Uterus (tissue), 3 donors: ENCODE measurements at regions not wholly inside any gene's neighbourhood (a gene's known extent, or its start where the extent isn't known, plus 50 kb on each side); places are given as distances from the start of the nearest gene placed in this dataset.

Experiments used
- DNase-seq, 2 donors: peaks; one replicate each; pipeline ENCODE4 v3.0.0-alpha.2; 2019 to 2020
- H3K27ac ChIP-seq, 2 donors: fragments of 200-600 bp; sonication (generic); 1 replicate in 1 of 2; 2 replicates in 1 of 2; pipeline ENCODE4 v1.5.1; 2016 to 2018
- H3K27me3 ChIP-seq, 2 donors: fragments of 200-600 bp; sonication (generic); one replicate each; pipeline ENCODE4 v1.5.1; 2018 to 2019; ENCODE audit warnings: control low read depth in 1 of 2
- H3K36me3 ChIP-seq, 2 donors: fragments of 200-600 bp; sonication (generic); one replicate each; pipeline ENCODE4 v1.5.1; 2019; ENCODE audit warnings: control low read depth in 1 of 2
- H3K4me1 ChIP-seq, 2 donors: fragments of 200-600 bp; sonication (generic); one replicate each; pipeline ENCODE4 v1.5.1; 2018 to 2019; ENCODE audit warnings: control low read depth in 1 of 2
- H3K4me3 ChIP-seq, 2 donors: fragments of 200-600 bp; sonication (generic); 1 replicate in 1 of 2; 2 replicates in 1 of 2; pipeline ENCODE4 v1.5.1; 2018 to 2019; ENCODE audit warnings: mild to moderate bottlenecking in 1 of 2
- H3K9me3 ChIP-seq, 2 donors: fragments of 200-600 bp; sonication (generic); one replicate each; pipeline ENCODE4 v1.5.1; 2019; ENCODE audit warnings: control low read depth in 1 of 2
- POLR2A ChIP-seq, 2 donors: fragments of 450-650 bp; IDR thresholded peaks; one replicate each; pipeline ENCODE4 v1.6.1; 2016; ENCODE audit warnings: antibody characterized with exemption in 2 of 2, mild to moderate bottlenecking in 1 of 2, moderate library complexity in 1 of 2
- intact Hi-C: fragments of 100-400 bp; cut with DNase I; formaldehyde crosslinking; loops from one replicate; pipeline ENCODE4 v1.15.1; 2023; ENCODE audit warnings: low total_unique reads
- TF ChIP-seq, protein P1 (sequence below), 4 experiments: fragments of 200-600 bp in 2 of 4; fragments of 450-650 bp in 2 of 4; sonication (generic) in 2 of 4; IDR thresholded peaks; one replicate each; pipeline ENCODE4 v1.5.1; 2016 to 2019; ENCODE audit warnings: antibody characterized with exemption in 4 of 4, mild to moderate bottlenecking in 2 of 4, moderate library complexity in 1 of 4
- donor health status: DM: yes; HTN: yes; CAD: no.

DNA sequence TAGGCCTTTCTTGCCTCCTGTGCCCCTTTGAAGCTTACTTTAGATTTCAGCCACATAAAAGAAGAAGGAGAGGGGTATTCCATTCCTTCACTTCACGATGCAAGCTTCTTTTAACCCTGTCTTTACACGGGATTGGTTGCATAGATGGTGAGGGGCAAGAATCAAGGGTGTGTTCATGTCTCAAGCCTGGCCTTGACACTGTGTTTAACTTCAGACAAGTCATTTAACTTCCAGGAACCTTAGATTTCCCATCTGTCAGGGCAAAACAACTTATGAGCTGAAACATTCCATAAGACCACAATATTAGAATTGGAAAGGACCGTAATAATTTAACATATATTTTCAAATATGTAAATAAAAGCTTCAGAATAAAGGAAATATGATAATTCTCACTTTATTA, 344.5 kb downstream of the MFSD1 start:
- TF ChIP-seq, protein P1, sequence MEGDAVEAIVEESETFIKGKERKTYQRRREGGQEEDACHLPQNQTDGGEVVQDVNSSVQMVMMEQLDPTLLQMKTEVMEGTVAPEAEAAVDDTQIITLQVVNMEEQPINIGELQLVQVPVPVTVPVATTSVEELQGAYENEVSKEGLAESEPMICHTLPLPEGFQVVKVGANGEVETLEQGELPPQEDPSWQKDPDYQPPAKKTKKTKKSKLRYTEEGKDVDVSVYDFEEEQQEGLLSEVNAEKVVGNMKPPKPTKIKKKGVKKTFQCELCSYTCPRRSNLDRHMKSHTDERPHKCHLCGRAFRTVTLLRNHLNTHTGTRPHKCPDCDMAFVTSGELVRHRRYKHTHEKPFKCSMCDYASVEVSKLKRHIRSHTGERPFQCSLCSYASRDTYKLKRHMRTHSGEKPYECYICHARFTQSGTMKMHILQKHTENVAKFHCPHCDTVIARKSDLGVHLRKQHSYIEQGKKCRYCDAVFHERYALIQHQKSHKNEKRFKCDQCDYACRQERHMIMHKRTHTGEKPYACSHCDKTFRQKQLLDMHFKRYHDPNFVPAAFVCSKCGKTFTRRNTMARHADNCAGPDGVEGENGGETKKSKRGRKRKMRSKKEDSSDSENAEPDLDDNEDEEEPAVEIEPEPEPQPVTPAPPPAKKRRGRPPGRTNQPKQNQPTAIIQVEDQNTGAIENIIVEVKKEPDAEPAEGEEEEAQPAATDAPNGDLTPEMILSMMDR (IDR thresholded peaks at IDR 0.05): no peak
- no peak for TF ChIP-seq POLR2A (IDR thresholded peaks at IDR 0.05)
- H3K27ac ChIP-seq: no peak overlapping the region
- no peaks in the 10 kb centered on the region for H3K9me3 ChIP-seq
- H3K27me3 ChIP-seq: no peaks in the 10 kb centered on the region
- intact Hi-C loops: no loop called here
- DNase-seq: no peak
- no peaks in the 10 kb centered on the region for H3K36me3 ChIP-seq
- H3K4me1 ChIP-seq: no peaks in the 10 kb centered on the region
- no peak overlapping the region for H3K4me3 ChIP-seq

DNA sequence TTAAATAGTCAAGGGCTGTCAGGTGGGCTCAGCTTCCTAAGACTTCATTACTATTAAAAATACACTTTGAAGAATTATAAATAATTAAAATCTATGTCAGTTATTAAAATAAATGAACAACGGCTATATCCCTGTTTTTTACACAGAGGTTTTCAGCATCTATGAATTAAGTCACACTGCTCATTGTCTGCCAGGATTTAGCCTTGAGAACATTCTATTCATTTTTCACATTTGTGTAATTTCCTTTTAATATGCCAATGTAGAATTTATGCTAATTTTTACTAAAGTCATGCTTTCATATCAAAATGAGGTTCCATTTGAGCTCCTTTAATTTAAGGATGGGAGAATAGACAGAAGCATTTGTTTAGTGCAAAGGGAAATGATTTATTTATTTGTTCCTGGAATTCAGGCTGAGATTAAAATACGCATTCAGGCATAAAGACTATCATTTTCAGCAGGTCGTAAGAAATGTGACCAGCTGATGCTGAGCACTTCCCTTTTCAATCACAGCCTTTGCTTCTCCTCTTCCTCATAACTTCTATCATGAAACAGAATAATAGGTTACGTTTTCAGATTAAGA, 345.1 kb downstream of the MFSD1 start:
- Histone ChIP-seq H3K9me3 (no peaks in the 10 kb centered on the region), H3K4me3 (no peak overlapping the region), H3K4me1 (no peaks in the 10 kb centered on the region), H3K27ac (no peak overlapping the region), H3K36me3 (no peaks in the 10 kb centered on the region), H3K27me3 (no peaks in the 10 kb centered on the region)
- no peak for DNase-seq
- no peak for TF ChIP-seq POLR2A (IDR thresholded peaks at IDR 0.05)
- TF ChIP-seq, protein P1 (IDR thresholded peaks at IDR 0.05): no peak
- intact Hi-C loops: no loop called here

DNA sequence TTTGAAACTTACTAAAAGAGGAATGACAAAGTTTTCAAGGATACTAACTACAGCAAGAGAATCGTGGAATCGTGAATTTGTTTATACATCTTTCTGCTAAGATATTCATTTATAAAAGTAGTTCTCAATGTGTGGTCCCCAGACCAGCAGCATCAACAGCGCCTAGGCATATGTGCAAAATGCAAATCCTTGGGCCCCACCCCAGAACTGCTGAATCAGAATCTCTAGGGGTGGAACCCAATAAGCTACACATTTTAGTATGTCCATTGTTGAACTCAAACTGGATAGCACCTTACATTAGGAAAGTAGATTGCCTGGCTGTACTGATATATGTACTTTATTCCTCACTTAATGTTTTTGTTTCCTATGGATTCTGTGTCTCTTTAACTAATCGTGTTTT, 346.0 kb downstream of the MFSD1 start:
- DNase-seq: no peak
- no peak for TF ChIP-seq POLR2A (IDR thresholded peaks at IDR 0.05)
- TF ChIP-seq, protein P1 (IDR thresholded peaks at IDR 0.05): no peak
- H3K4me1 ChIP-seq: no peaks in the 10 kb centered on the region

DNA sequence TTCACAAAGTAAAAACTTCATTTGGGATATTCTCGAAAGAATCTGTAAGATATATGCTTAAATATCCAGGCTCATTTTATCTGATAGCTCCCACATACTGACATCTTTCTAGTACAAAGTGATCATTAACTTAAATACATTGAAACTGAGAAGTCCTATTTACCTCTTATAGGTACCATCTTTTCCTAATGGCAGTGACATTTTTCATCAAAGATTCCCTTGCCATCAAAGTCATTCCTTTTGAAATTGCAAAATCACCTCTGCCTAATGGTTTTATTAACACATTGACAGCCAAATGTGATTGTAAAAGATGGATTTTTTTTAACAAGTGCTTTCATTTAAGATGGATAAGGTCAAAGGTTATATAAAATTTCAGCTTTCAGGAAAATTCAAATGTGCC, 346.6 kb downstream of the MFSD1 start:
- no peaks in the 10 kb centered on the region for H3K27me3 ChIP-seq
- DNase-seq: no peak
- H3K27ac ChIP-seq: no peak overlapping the region
- H3K9me3 ChIP-seq: no peaks in the 10 kb centered on the region
- no peak overlapping the region for H3K4me3 ChIP-seq
- no peak for TF ChIP-seq POLR2A (IDR thresholded peaks at IDR 0.05)
- TF ChIP-seq, protein P1 (IDR thresholded peaks at IDR 0.05): no peak
- intact Hi-C loops: no loop called here
- no peaks in the 10 kb centered on the region for H3K36me3 ChIP-seq
- H3K4me1 ChIP-seq: no peaks in the 10 kb centered on the region

More for the DNA sequence above, 346.0 kb downstream of the MFSD1 start:
- Histone ChIP-seq H3K27ac (no peak overlapping the region), H3K4me3 (no peak overlapping the region), H3K36me3 (no peaks in the 10 kb centered on the region), H3K9me3 (no peaks in the 10 kb centered on the region), H3K27me3 (no peaks in the 10 kb centered on the region)
- intact Hi-C loops: no loop called here

DNA sequence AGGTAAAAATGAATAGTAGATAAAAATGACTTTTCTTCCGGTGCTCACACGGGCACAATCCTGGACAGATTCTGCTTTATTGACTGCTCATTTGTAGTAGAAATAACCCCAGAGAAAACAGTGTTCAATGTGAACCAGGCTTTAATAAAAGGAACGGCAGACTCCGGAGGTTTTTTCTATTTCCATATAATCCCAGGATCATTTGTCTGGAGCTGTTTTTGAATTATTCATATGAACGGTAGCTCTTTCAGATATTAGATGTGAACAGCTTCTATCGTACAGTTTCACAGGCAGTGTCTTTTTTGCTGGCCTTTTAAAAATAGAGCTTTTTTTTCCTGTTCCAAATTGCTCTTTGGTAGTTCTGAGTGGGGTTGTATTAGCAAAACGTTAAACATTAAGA, 347.3 kb downstream of the MFSD1 start:
- TF ChIP-seq POLR2A (IDR thresholded peaks at IDR 0.05): no peak
- TF ChIP-seq, protein P1 (IDR thresholded peaks at IDR 0.05): no peak
- H3K27ac ChIP-seq: no peak overlapping the region
- no peaks in the 10 kb centered on the region for H3K4me1 ChIP-seq
- no peaks in the 10 kb centered on the region for H3K36me3 ChIP-seq
- intact Hi-C loops: no loop called here
- no peaks in the 10 kb centered on the region for H3K27me3 ChIP-seq
- no peak overlapping the region for H3K4me3 ChIP-seq
- no peak for DNase-seq
- no peaks in the 10 kb centered on the region for H3K9me3 ChIP-seq
